Mononuclear cell (primary cell): ENCODE measurements at regions not wholly inside any gene's neighbourhood (a gene's known extent, or its start where the extent isn't known, plus 50 kb on each side); places are given as distances from the start of the nearest gene placed in this dataset.
"Not testable (repeated sequence)": the region's sequence is repeated elsewhere in the genome, so short reads cannot be mapped to it uniquely, and the experiment has no call there.

Experiments
- H3K27me3 ChIP-seq: 2 replicates; pipeline ENCODE4 v1.6.0; 2011; ENCODE audit warnings: low read length, control low read depth; ENCODE audit not compliant: insufficient read depth
- H3K4me1 ChIP-seq: 2 replicates; pipeline ENCODE4 v1.5.1; 2011; ENCODE audit warnings: mild to moderate bottlenecking, low read length, control low read depth; ENCODE audit not compliant: insufficient read depth
- H3K4me3 ChIP-seq: 2 replicates; pipeline ENCODE4 v1.5.1; 2011; ENCODE audit warnings: mild to moderate bottlenecking, low read length, moderate library complexity
- H3K9me3 ChIP-seq: 2 replicates; pipeline ENCODE4 v1.5.1; 2011; ENCODE audit warnings: low read depth, mild to moderate bottlenecking, control low read depth, low read length

GRCh38 chr5:40359093-40359492 is 320.6 kb upstream of the PTGER4 start:
- Histone ChIP-seq H3K27me3 (no peaks in the 10 kb centered on the region), H3K4me1 (peaks cover 18% of the 10 kb centered on the region), H3K4me3 (no peak overlapping the region), H3K9me3 (no peaks in the 10 kb centered on the region)

GRCh38 chr5:40356248-40356647 is 323.5 kb upstream of the PTGER4 start:
- H3K4me3 ChIP-seq: no peak overlapping the region
- peaks cover under 1% of the 10 kb centered on the region for H3K9me3 ChIP-seq
- H3K4me1 ChIP-seq: peaks cover 18% of the 10 kb centered on the region
- no peaks in the 10 kb centered on the region for H3K27me3 ChIP-seq

- H3K4me1 ChIP-seq: peaks cover 18% of the 10 kb centered on the region
- no peak overlapping the region for H3K4me3 ChIP-seq
- no peaks in the 10 kb centered on the region for H3K27me3 ChIP-seq
- peaks cover 5% of the 10 kb centered on the region for H3K9me3 ChIP-seq
These were observed 323.9 kb upstream of the PTGER4 start for GRCh38 chr5:40355846-40356245.

GRCh38 chr5:40355181-40355580 is 324.5 kb upstream of the PTGER4 start:
- no peaks in the 10 kb centered on the region for H3K27me3 ChIP-seq
- peaks cover 11% of the 10 kb centered on the region for H3K9me3 ChIP-seq
- H3K4me3 ChIP-seq: no peak overlapping the region
- peaks cover 16% of the 10 kb centered on the region for H3K4me1 ChIP-seq

GRCh38 chr5:40354171-40354570 is 325.5 kb upstream of the PTGER4 start:
- H3K4me1 ChIP-seq: peaks cover 15% of the 10 kb centered on the region
- no peaks in the 10 kb centered on the region for H3K27me3 ChIP-seq
- H3K4me3 ChIP-seq: no peak overlapping the region
- H3K9me3 ChIP-seq: peaks cover 21% of the 10 kb centered on the region

GRCh38 chr5:40353442-40353841 is 326.3 kb upstream of the PTGER4 start:
- H3K4me3 ChIP-seq: no peak overlapping the region
- peaks cover 22% of the 10 kb centered on the region for H3K9me3 ChIP-seq

GRCh38 chr5:40347981-40348725 is 331.6 kb upstream of the PTGER4 start:
- H3K9me3 ChIP-seq: peaks cover 22% of the 10 kb centered on the region
- no peaks in the 10 kb centered on the region for H3K27me3 ChIP-seq
- H3K4me1 ChIP-seq: no peaks in the 10 kb centered on the region
- no peak overlapping the region for H3K4me3 ChIP-seq

More at GRCh38 chr5:40353442-40353841, 326.3 kb upstream of the PTGER4 start:
- Histone ChIP-seq H3K4me1 (peaks cover 15% of the 10 kb centered on the region), H3K27me3 (no peaks in the 10 kb centered on the region)

- Histone ChIP-seq H3K4me1 (no peaks in the 10 kb centered on the region), H3K27me3 (no peaks in the 10 kb centered on the region), H3K9me3 (peaks cover 22% of the 10 kb centered on the region), H3K4me3 (no peak overlapping the region)
These were observed 332.8 kb upstream of the PTGER4 start for GRCh38 chr5:40346901-40347300.

- H3K9me3 ChIP-seq, H3K4me1 ChIP-seq, H3K4me3 ChIP-seq, H3K27me3 ChIP-seq: not testable (repeated sequence)
These were observed 341.3 kb upstream of the PTGER4 start for GRCh38 chr5:40338434-40338833.

GRCh38 chr5:40334242-40334635 is 345.5 kb upstream of the PTGER4 start:
- no peaks in the 10 kb centered on the region for H3K9me3 ChIP-seq
- no peak overlapping the region for H3K4me3 ChIP-seq
- H3K4me1 ChIP-seq: no peaks in the 10 kb centered on the region
- H3K27me3 ChIP-seq: no peaks in the 10 kb centered on the region

GRCh38 chr5:40333459-40334241 is 346.1 kb upstream of the PTGER4 start:
- no peaks in the 10 kb centered on the region for H3K27me3 ChIP-seq
- no peak overlapping the region for H3K4me3 ChIP-seq
- no peaks in the 10 kb centered on the region for H3K9me3 ChIP-seq
- H3K4me1 ChIP-seq: no peaks in the 10 kb centered on the region

- Histone ChIP-seq H3K4me1 (no peaks in the 10 kb centered on the region), H3K27me3 (no peaks in the 10 kb centered on the region), H3K9me3 (no peaks in the 10 kb centered on the region), H3K4me3 (no peak overlapping the region)
These were observed 346.7 kb upstream of the PTGER4 start for GRCh38 chr5:40332970-40333369.

GRCh38 chr5:40331616-40332015 is 348.1 kb upstream of the PTGER4 start:
- no peaks in the 10 kb centered on the region for H3K9me3 ChIP-seq
- H3K4me3 ChIP-seq: no peak overlapping the region
- no peaks in the 10 kb centered on the region for H3K27me3 ChIP-seq
- H3K4me1 ChIP-seq: no peaks in the 10 kb centered on the region

GRCh38 chr5:40321514-40321913 is 358.2 kb upstream of the PTGER4 start:
- H3K9me3 ChIP-seq: no peaks in the 10 kb centered on the region
- no peaks in the 10 kb centered on the region for H3K27me3 ChIP-seq
- no peak overlapping the region for H3K4me3 ChIP-seq
- H3K4me1 ChIP-seq: no peaks in the 10 kb centered on the region

GRCh38 chr5:40318395-40318794 is 361.3 kb upstream of the PTGER4 start:
- H3K9me3 ChIP-seq: no peaks in the 10 kb centered on the region
- no peak overlapping the region for H3K4me3 ChIP-seq
- H3K27me3 ChIP-seq: no peaks in the 10 kb centered on the region
- H3K4me1 ChIP-seq: no peaks in the 10 kb centered on the region

GRCh38 chr5:40317023-40317422 is 362.7 kb upstream of the PTGER4 start:
- Histone ChIP-seq H3K4me1 (no peaks in the 10 kb centered on the region), H3K9me3 (no peaks in the 10 kb centered on the region), H3K27me3 (no peaks in the 10 kb centered on the region), H3K4me3 (no peak overlapping the region)
